A549 (cell line): ENCODE measurements at regions not wholly inside any gene's neighbourhood (a gene's known extent, or its start where the extent isn't known, plus 50 kb on each side); places are given as distances from the start of the nearest gene placed in this dataset.

Experiments
- ATAC-seq, 2 experiments: fragments of 200-7000 bp in 1 of 2; fragments of >200 bp in 1 of 2; cut with Nextera tagmentation in 1 of 2; cut with Tn5 transposase in 1 of 2; 3 replicates each; pipeline versions ENCODE4 v1.8.0 to v1.9.1; 2018 to 2020; ENCODE audit warnings: mild to moderate bottlenecking in 1 of 2, moderate library complexity in 1 of 2
- CTCF ChIA-PET: fragments of 300-600 bp; sonication (Branson Sonifier 250); formaldehyde crosslinking; extraction: SDS; loops from one replicate; lab custom pipeline; 2021; ENCODE audit warnings: antibody characterized with exemption, inconsistent platforms; lab: Yijun Ruan, JAX
- POLR2A ChIA-PET: fragments of 350-600 bp; formaldehyde crosslinking; extraction: SDS; loops from one replicate; lab custom pipeline; 2021; ENCODE audit warnings: antibody characterized with exemption, inconsistent platforms; lab: Yijun Ruan, JAX
- DNase-seq, 2 experiments: peaks; one replicate each; pipeline versions ENCODE4 v3.0.0 to v3.0.0-alpha.2; 2011 to 2016; ENCODE audit warnings: low read depth in 1 of 2, low spot score in 1 of 2
- FAIRE-seq: peaks from 2 replicates; lab custom pipeline; 2011; peaks lifted over from hg19 to GRCh38; lab: Jason Lieb, UNC
- H3K27ac ChIP-seq, 2 experiments: fragments of >200 bp; sonication (Bioruptor Twin); formaldehyde crosslinking; 3 replicates each; pipeline ENCODE4 v1.5.1; 2016 to 2017
- H3K4me1 ChIP-seq: fragments of >200 bp; sonication (Bioruptor Twin); formaldehyde crosslinking; 3 replicates; pipeline ENCODE4 v1.6.1; 2016
- H3K4me2 ChIP-seq: fragments of >200 bp; sonication (Bioruptor Twin); formaldehyde crosslinking; 3 replicates; pipeline ENCODE4 v1.6.1; 2016
- H3K4me3 ChIP-seq: fragments of >200 bp; sonication (Bioruptor Twin); formaldehyde crosslinking; 3 replicates; pipeline ENCODE4 v1.5.1; 2016
- H3K9me3 ChIP-seq: fragments of >200 bp; sonication (Bioruptor Twin); formaldehyde crosslinking; 3 replicates; pipeline ENCODE4 v1.6.1; 2016
- CEBPB ChIP-seq, 2 experiments: fragments of >200 bp in 1 of 2; sonication (Bioruptor Twin) in 1 of 2; formaldehyde crosslinking in 1 of 2; IDR thresholded peaks; 2 replicates each; pipeline ENCODE4 v1.6.1; 2012 to 2016
- CHD2 ChIP-seq: fragments of 150-350 bp; IDR thresholded peaks from 2 replicates; pipeline ENCODE4 v1.6.1; 2014; ENCODE audit warnings: low read length; ENCODE audit not compliant: partially characterized antibody
- EHF ChIP-seq: fragments of 250-450 bp; sonication (Bioruptor Pico); IDR thresholded peaks from 2 replicates; pipeline ENCODE4 v1.5.0; 2020; ENCODE audit warnings: mild to moderate bottlenecking
- EP300 ChIP-seq, 2 experiments: fragments of >200 bp; sonication (Bioruptor Twin); formaldehyde crosslinking; IDR thresholded peaks; 2 replicates in 1 of 2; 3 replicates in 1 of 2; pipeline ENCODE4 v1.6.1; 2016 to 2017
- FOSB ChIP-seq: fragments of 250-450 bp; sonication (Bioruptor Pico); IDR thresholded peaks from 2 replicates; pipeline ENCODE4 v1.5.0; 2020; ENCODE audit warnings: mild to moderate bottlenecking, moderate library complexity
- FOSL2 ChIP-seq, 2 experiments: fragments of 450-650 bp in 1 of 2; fragments of >200 bp in 1 of 2; sonication (Bioruptor Twin) in 1 of 2; formaldehyde crosslinking; IDR thresholded peaks; 2 replicates each; pipeline versions ENCODE4 v1.5.0 to v1.6.1; 2016 to 2020; ENCODE audit warnings: mild to moderate bottlenecking in 1 of 2, moderate library complexity in 1 of 2
- FOXS1 ChIP-seq: fragments of 250-450 bp; sonication (Bioruptor Pico); IDR thresholded peaks from 2 replicates; pipeline ENCODE4 v1.5.0; 2020; ENCODE audit warnings: mild to moderate bottlenecking, moderate library complexity
- HDAC2 ChIP-seq: fragments of 200-600 bp; sonication (generic); IDR thresholded peaks from 2 replicates; pipeline ENCODE4 v1.6.1; 2016
- HOXB13 ChIP-seq: fragments of 250-450 bp; sonication (Bioruptor Pico); IDR thresholded peaks from 2 replicates; pipeline ENCODE4 v1.5.0; 2020; ENCODE audit warnings: low read depth, mild to moderate bottlenecking, moderate library complexity
- HOXB5 ChIP-seq: fragments of 250-450 bp; sonication (Bioruptor Pico); IDR thresholded peaks from 2 replicates; pipeline ENCODE4 v1.5.0; 2020; ENCODE audit warnings: mild to moderate bottlenecking, moderate library complexity
- JUNB ChIP-seq: fragments of >200 bp; sonication (Bioruptor Twin); formaldehyde crosslinking; IDR thresholded peaks from 2 replicates; pipeline ENCODE4 v1.6.1; 2016
- MAZ ChIP-seq: fragments of 150-350 bp; IDR thresholded peaks from 2 replicates; pipeline ENCODE4 v1.6.1; 2014; ENCODE audit warnings: antibody characterized with exemption, low read depth, low read length, borderline replicate concordance
- NFE2L2 ChIP-seq: fragments of 150-350 bp; conservative IDR thresholded peaks from 2 replicates; pipeline ENCODE4 v1.6.1; 2014; ENCODE audit warnings: low read length
- POLR2A ChIP-seq: IDR thresholded peaks from 2 replicates; pipeline ENCODE4 v1.6.1; 2012; ENCODE audit warnings: mild to moderate bottlenecking, low read length
- POLR2AphosphoS2 ChIP-seq: conservative IDR thresholded peaks from 2 replicates; pipeline ENCODE4 v1.6.1; 2012; ENCODE audit warnings: low read length, improper control_type of control experiment, inconsistent platforms
- RAD21 ChIP-seq, 2 experiments: fragments of >200 bp in 1 of 2; sonication (Bioruptor Twin) in 1 of 2; formaldehyde crosslinking in 1 of 2; IDR thresholded peaks in 1 of 2; conservative IDR thresholded peaks in 1 of 2; 2 replicates in 1 of 2; 3 replicates in 1 of 2; pipeline ENCODE4 v1.6.1; 2012 to 2018; ENCODE audit warnings: inconsistent platforms in 1 of 2
- RARB ChIP-seq: fragments of 250-450 bp; sonication (Bioruptor Pico); IDR thresholded peaks from 2 replicates; pipeline ENCODE4 v1.8.0; 2021; ENCODE audit warnings: mild to moderate bottlenecking, moderate library complexity
- RFX5 ChIP-seq: fragments of 450-650 bp; IDR thresholded peaks from 2 replicates; pipeline ENCODE4 v1.7.1; 2014; ENCODE audit warnings: antibody characterized with exemption, mild to moderate bottlenecking, moderate library complexity
- RNF2 ChIP-seq: fragments of 200-600 bp; sonication (generic); IDR thresholded peaks from 2 replicates; pipeline ENCODE4 v1.6.1; 2016; ENCODE audit warnings: low read depth, mild to moderate bottlenecking, antibody characterized with exemption, moderate library complexity, borderline replicate concordance
- SREBF2 ChIP-seq: fragments of 450-650 bp; IDR thresholded peaks from 2 replicates; pipeline ENCODE4 v1.6.1; 2014; ENCODE audit warnings: mild to moderate bottlenecking, moderate library complexity
- TP53 ChIP-seq: fragments of 250-450 bp; sonication (Bioruptor Pico); IDR thresholded peaks from 2 replicates; pipeline ENCODE4 v1.5.0; 2021; ENCODE audit warnings: mild to moderate bottlenecking, moderate library complexity
- ZFP36 ChIP-seq: fragments of 450-650 bp; IDR thresholded peaks from 2 replicates; pipeline ENCODE4 v1.6.1; 2014; ENCODE audit warnings: borderline replicate concordance; ENCODE audit not compliant: partially characterized antibody
- ZSCAN20 ChIP-seq: fragments of 250-450 bp; sonication (Bioruptor Pico); IDR thresholded peaks from 2 replicates; pipeline ENCODE4 v1.8.0; 2022; ENCODE audit warnings: mild to moderate bottlenecking, moderate library complexity
- WGBS: methylation state at CpG from one replicate; pipeline ENCODE4 v1.1.6; 2017; ENCODE audit errors: missing lambda C conversion rate; 5-methylcytosine and 5-hydroxymethylcytosine counted together
- TF ChIP-seq, protein P1 (sequence below): fragments of 250-450 bp; sonication (Bioruptor Pico); IDR thresholded peaks from 2 replicates; pipeline ENCODE4 v1.5.0; 2020; ENCODE audit warnings: low read depth, mild to moderate bottlenecking, moderate library complexity
- TF ChIP-seq, protein P2 (sequence below): fragments of 250-450 bp; sonication (Bioruptor Pico); IDR thresholded peaks from 2 replicates; pipeline ENCODE4 v1.5.0; 2021; ENCODE audit warnings: mild to moderate bottlenecking, moderate library complexity, borderline replicate concordance
- TF ChIP-seq, protein P3 (sequence below): IDR thresholded peaks from 2 replicates; pipeline ENCODE4 v1.6.1; 2012
- TF ChIP-seq, protein P4 (sequence below): fragments of 450-650 bp; IDR thresholded peaks from 2 replicates; pipeline ENCODE4 v1.6.1; 2014; ENCODE audit warnings: antibody characterized with exemption
- TF ChIP-seq, protein P5 (sequence below): fragments of >200 bp; sonication (Bioruptor Twin); formaldehyde crosslinking; IDR thresholded peaks from 2 replicates; pipeline ENCODE4 v1.6.1; 2016

DNA sequence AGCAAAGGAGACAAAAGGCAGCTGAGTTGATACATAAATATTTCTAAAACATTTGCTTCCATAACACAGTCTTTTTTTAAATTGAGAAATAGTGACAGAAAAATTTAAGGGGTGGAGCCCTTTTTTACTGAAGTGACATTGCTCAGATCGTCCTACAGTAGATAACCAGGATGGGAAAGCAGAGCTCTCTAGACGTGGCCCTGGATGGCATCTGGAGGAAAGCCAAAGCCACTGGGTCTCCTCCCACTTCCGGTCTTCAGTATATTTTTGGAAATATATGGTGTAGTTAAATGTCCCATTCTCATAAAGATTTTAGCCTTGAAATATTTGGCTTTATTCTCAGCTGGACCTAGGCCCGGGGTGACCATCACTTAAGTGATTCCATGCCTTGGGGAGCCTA is 326.1 kb downstream of the ZNF621 start:
- no peaks in the 10 kb centered on the region for H3K9me3 ChIP-seq
- POLR2A ChIA-PET: no interaction called here
- no peak for FAIRE-seq

DNA sequence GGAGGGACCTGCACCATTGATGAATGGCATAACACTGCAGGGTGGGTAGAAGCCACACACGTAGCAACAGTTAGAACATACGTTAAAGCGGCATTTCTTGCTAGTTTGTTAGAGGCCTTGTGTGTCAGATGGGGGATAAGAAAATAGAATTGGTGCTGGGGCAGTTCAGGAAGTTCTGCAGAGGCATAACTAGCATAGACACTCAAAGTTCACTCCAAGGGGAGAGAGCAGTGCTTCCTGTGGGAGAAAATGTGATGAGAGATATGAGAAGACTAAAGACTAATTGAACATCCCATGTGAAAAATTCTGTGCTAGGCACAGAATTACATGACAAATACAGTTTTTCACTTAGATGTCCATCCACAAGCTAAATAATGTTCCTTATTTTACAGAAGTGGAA is 327.1 kb downstream of the ZNF621 start:
- Histone ChIP-seq H3K27ac (no peak overlapping the region), H3K4me2 (no peak overlapping the region), H3K9me3 (no peaks in the 10 kb centered on the region), H3K4me1 (no peaks in the 10 kb centered on the region), H3K4me3 (no peak overlapping the region)
- ChIA-PET CTCF (no interaction called here), POLR2A (no interaction called here)
- ATAC-seq: no peak
- TF ChIP-seq POLR2A (no peak), HDAC2 (no peak), NFE2L2 (no peak), CEBPB (IDR thresholded peaks at IDR 0.05) (no peak), SREBF2 (no peak), HOXB13 (CRISPR knock-in tag) (no peak), RAD21 (conservative IDR thresholded peaks at IDR 0.05 in 1 of 2, IDR thresholded peaks at IDR 0.05 in 1 of 2) (no peak), ZFP36 (no peak), RFX5 (no peak), FOSB (no peak)
- TF ChIP-seq, protein P1, sequence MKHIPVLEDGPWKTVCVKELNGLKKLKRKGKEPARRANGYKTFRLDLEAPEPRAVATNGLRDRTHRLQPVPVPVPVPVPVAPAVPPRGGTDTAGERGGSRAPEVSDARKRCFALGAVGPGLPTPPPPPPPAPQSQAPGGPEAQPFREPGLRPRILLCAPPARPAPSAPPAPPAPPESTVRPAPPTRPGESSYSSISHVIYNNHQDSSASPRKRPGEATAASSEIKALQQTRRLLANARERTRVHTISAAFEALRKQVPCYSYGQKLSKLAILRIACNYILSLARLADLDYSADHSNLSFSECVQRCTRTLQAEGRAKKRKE: no peak
- TF ChIP-seq, protein P2, sequence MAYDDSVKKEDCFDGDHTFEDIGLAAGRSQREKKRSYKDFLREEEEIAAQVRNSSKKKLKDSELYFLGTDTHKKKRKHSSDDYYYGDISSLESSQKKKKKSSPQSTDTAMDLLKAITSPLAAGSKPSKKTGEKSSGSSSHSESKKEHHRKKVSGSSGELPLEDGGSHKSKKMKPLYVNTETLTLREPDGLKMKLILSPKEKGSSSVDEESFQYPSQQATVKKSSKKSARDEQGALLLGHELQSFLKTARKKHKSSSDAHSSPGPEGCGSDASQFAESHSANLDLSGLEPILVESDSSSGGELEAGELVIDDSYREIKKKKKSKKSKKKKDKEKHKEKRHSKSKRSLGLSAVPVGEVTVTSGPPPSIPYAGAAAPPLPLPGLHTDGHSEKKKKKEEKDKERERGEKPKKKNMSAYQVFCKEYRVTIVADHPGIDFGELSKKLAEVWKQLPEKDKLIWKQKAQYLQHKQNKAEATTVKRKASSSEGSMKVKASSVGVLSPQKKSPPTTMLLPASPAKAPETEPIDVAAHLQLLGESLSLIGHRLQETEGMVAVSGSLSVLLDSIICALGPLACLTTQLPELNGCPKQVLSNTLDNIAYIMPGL (CRISPR knock-in tag): no peak
- TF ChIP-seq, protein P3, sequence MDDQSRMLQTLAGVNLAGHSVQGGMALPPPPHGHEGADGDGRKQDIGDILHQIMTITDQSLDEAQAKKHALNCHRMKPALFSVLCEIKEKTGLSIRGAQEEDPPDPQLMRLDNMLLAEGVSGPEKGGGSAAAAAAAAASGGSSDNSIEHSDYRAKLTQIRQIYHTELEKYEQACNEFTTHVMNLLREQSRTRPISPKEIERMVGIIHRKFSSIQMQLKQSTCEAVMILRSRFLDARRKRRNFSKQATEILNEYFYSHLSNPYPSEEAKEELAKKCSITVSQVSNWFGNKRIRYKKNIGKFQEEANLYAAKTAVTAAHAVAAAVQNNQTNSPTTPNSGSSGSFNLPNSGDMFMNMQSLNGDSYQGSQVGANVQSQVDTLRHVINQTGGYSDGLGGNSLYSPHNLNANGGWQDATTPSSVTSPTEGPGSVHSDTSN: no peak
- DNase-seq: no peak
- WGBS: 79% methylated on average over 3 of the region's 3 CpGs
- no peak for FAIRE-seq

More for the DNA sequence above, 326.1 kb downstream of the ZNF621 start:
- H3K4me1 ChIP-seq: no peaks in the 10 kb centered on the region
- no peak for DNase-seq
- no peak overlapping the region for H3K4me2 ChIP-seq
- TF ChIP-seq, protein P4, sequence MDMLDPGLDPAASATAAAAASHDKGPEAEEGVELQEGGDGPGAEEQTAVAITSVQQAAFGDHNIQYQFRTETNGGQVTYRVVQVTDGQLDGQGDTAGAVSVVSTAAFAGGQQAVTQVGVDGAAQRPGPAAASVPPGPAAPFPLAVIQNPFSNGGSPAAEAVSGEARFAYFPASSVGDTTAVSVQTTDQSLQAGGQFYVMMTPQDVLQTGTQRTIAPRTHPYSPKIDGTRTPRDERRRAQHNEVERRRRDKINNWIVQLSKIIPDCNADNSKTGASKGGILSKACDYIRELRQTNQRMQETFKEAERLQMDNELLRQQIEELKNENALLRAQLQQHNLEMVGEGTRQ: no peak
- TF ChIP-seq, protein P5, sequence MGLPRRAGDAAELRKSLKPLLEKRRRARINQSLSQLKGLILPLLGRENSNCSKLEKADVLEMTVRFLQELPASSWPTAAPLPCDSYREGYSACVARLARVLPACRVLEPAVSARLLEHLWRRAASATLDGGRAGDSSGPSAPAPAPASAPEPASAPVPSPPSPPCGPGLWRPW: no peak
- TF ChIP-seq RFX5: no peak
- no peak for TF ChIP-seq FOSB
- TF ChIP-seq FOXS1 (CRISPR knock-in tag): no peak
- TF ChIP-seq NFE2L2: no peak
- TF ChIP-seq JUNB: no peak
- no peak for TF ChIP-seq EP300 (IDR thresholded peaks at IDR 0.05)
- no peak for TF ChIP-seq TP53 (CRISPR knock-in tag)
- no peak for TF ChIP-seq EHF (CRISPR knock-in tag)
- TF ChIP-seq HOXB5 (CRISPR knock-in tag): no peak
- TF ChIP-seq POLR2AphosphoS2: no peak
- TF ChIP-seq HOXB13 (CRISPR knock-in tag): no peak
- TF ChIP-seq ZSCAN20 (CRISPR knock-in tag): no peak
- TF ChIP-seq MAZ: no peak
- no peak for TF ChIP-seq RNF2
- no peak for TF ChIP-seq FOSL2 (IDR thresholded peaks at IDR 0.05)
- no peak for TF ChIP-seq FOSL2 (CRISPR knock-in tag; IDR thresholded peaks at IDR 0.05)
- no peak for TF ChIP-seq RARB (CRISPR knock-in tag)
- no peak for TF ChIP-seq CHD2
- 36% methylated on average over 4 of the region's 4 CpGs for WGBS
- H3K4me3 ChIP-seq: no peak overlapping the region
- CTCF ChIA-PET: no interaction called here
- no peak for ATAC-seq
- H3K27ac ChIP-seq: no peak overlapping the region
